Thyroid gland (tissue), 4 donors: ENCODE measurements at regions not wholly inside any gene's neighbourhood (a gene's known extent, or its start where the extent isn't known, plus 50 kb on each side); places are given as distances from the start of the nearest gene placed in this dataset.

Experiments used
- DNase-seq, 2 donors: peaks; one replicate each; pipeline ENCODE4 v3.0.0-alpha.2; 2019
- H3K27ac ChIP-seq, 3 donors: fragments of 200-600 bp; sonication (generic); 1 replicate in 2 of 3; 2 replicates in 1 of 3; pipeline ENCODE4 v1.5.1; 2016 to 2019; ENCODE audit warnings: mild to moderate bottlenecking in 1 of 3, moderate library complexity in 1 of 3
- H3K27me3 ChIP-seq: fragments of 200-600 bp; sonication (generic); one replicate; pipeline ENCODE4 v1.5.1; 2019
- H3K36me3 ChIP-seq, 2 donors: fragments of 200-600 bp; sonication (generic); one replicate each; pipeline ENCODE4 v1.5.1; 2016 to 2019
- H3K4me1 ChIP-seq, 2 donors: fragments of 200-600 bp; sonication (generic); one replicate each; pipeline ENCODE4 v1.5.1; 2017 to 2019
- H3K4me3 ChIP-seq, 3 donors: fragments of 200-600 bp; sonication (generic); replicated peaks in 1 of 3; 1 replicate in 2 of 3; 2 replicates in 1 of 3; pipeline ENCODE4 v1.5.1; 2016; ENCODE audit warnings: mild to moderate bottlenecking in 1 of 3
- H3K9me3 ChIP-seq: fragments of 200-600 bp; sonication (generic); one replicate; pipeline ENCODE4 v1.5.1; 2017
- CTCF ChIP-seq, 6 experiments: fragments of 200-600 bp in 3 of 6; fragments of 450-650 bp in 3 of 6; sonication (generic) in 3 of 6; IDR thresholded peaks; one replicate each; pipeline ENCODE4 v1.5.1; 2016 to 2019; ENCODE audit warnings: antibody characterized with exemption in 6 of 6, mild to moderate bottlenecking in 2 of 6, inconsistent platforms in 1 of 6, moderate library complexity in 1 of 6
- POLR2A ChIP-seq, 2 donors: fragments of 450-650 bp; IDR thresholded peaks; one replicate each; pipeline ENCODE4 v1.6.1; 2017; ENCODE audit warnings: antibody characterized with exemption in 2 of 2, mild to moderate bottlenecking in 2 of 2, moderate library complexity in 1 of 2
- WGBS, 2 donors: methylation state at CpG; one replicate each; pipeline ENCODE4 v1.1.5; 2017; 5-methylcytosine and 5-hydroxymethylcytosine counted together
- intact Hi-C: fragments of 100-400 bp; cut with DNase I; formaldehyde crosslinking; loops from one replicate; pipeline ENCODE4 v1.15.1; 2023

DNA sequence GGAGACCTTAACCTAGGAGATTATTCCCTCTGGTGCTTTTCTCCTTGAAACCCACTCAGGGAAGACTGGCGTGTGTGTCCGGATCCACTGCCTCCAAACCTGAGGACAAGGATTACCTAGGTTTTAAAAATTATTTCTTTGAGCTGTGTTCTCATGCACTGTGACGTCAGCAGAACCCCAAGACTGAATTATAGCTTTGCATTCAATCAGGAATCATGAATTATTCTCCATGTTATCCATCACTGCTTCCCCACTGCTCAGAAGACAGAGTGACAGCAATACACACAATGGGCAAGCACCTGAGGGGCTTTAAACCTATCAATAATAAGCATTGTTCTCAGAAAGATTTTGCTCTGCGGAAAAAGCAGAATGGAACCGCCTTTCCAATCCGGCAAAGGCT is 253.2 kb upstream of the FOXD3 start:
- no peaks in the 10 kb centered on the region for H3K9me3 ChIP-seq
- intact Hi-C loops = no loop called here
- no peaks in the 10 kb centered on the region for H3K27me3 ChIP-seq
- no peak for DNase-seq
- no peaks in the 10 kb centered on the region for H3K36me3 ChIP-seq
- 86 to 90% methylated on average over 6 of the region's 6 CpGs for WGBS, 2 donors
- no peak overlapping the region for H3K27ac ChIP-seq
- TF ChIP-seq CTCF (IDR thresholded peaks at IDR 0.05) = no peak
- no peak for TF ChIP-seq POLR2A (IDR thresholded peaks at IDR 0.05)
- H3K4me3 ChIP-seq = no peak overlapping the region
- H3K4me1 ChIP-seq = peaks cover 0 to 3% of the 10 kb centered on the region in 2 donors

DNA sequence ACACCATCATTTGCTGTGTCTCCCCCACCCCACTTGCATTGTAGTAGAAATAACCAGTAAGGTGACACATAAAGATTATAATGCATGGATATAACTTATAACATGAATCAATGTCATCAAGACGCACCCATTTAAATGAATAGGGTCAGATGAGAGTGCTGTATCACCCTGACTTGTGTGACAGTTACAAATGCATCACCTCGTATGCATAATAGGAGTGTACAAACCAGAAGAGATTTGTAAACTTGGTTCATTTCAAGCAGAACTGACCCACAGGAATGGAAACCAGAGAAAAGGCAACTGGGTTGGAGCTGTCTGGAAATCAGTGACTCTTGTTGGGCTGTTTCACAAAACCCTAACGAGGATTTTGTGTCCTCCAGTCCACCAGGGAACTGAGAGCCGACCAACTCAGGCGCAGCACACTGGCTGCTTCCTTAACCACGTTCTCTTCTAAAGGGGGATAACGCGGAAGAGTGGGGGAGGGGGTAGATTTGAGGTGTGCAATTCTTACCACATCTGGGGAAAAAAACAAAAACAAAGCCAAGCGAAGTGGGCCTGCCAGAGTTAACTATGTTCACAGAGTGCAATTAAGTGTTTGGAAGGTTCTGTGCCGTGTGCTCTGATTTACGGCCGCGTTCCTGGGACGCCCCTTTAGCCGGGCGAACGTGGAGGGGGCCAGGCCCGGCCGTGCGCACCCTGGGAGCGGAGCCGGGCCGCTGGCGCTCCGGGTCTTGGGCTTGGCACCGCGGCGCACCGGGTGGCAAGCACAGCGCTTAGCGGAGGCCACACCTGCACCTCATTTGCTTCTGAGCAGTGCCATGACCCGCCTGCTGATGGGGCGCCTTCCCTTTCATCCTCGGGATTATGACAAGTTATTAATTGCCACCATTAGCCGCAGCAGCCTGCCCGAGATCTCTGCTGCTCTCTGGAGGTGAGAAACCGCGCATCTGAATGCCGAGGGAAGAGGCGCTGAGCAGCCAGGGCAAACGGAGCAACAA is 248.8 kb upstream of the FOXD3 start:
- Histone ChIP-seq H3K27ac (no peak overlapping the region), H3K27me3 (no peaks in the 10 kb centered on the region), H3K36me3 (no peaks in the 10 kb centered on the region), H3K4me3 (peak overlapping the region in 1 of 3 donors; percentile 17), H3K4me1 (peaks cover 0 to 3% of the 10 kb centered on the region in 2 donors), H3K9me3 (no peaks in the 10 kb centered on the region)
- intact Hi-C loops = no loop called here
- peak; percentile 32 to 52 for DNase-seq
- 10 to 12% methylated on average over 39 to 41 of the region's 41 CpGs for WGBS, 2 donors
- TF ChIP-seq CTCF (IDR thresholded peaks at IDR 0.05) (peak in 4 of 6 experiments; percentile 20 to 50 (median 47)), POLR2A (IDR thresholded peaks at IDR 0.05) (no peak)

GRCh38 chr1:63074321-63074720 is 248.0 kb upstream of the FOXD3 start:
- Histone ChIP-seq H3K4me3 (no peak overlapping the region), H3K4me1 (peaks cover 0 to 3% of the 10 kb centered on the region in 2 donors), H3K27me3 (no peaks in the 10 kb centered on the region), H3K9me3 (no peaks in the 10 kb centered on the region), H3K36me3 (no peaks in the 10 kb centered on the region), H3K27ac (no peak overlapping the region)
- no peak for TF ChIP-seq CTCF (IDR thresholded peaks at IDR 0.05)
- no peak for TF ChIP-seq POLR2A (IDR thresholded peaks at IDR 0.05)
- WGBS, 2 donors = 40 to 67% methylated on average over 7 to 15 of the region's 15 CpGs
- peak in 1 of 2 donors; percentile 3 for DNase-seq
- intact Hi-C loops = no loop called here

GRCh38 chr1:63082766-63083165 is 239.6 kb upstream of the FOXD3 start:
- Histone ChIP-seq H3K9me3 (no peaks in the 10 kb centered on the region), H3K36me3 (no peaks in the 10 kb centered on the region), H3K27ac (no peak overlapping the region), H3K4me1 (no peaks in the 10 kb centered on the region), H3K4me3 (no peak overlapping the region), H3K27me3 (no peaks in the 10 kb centered on the region)
- no peak for TF ChIP-seq POLR2A (IDR thresholded peaks at IDR 0.05)
- no peak for TF ChIP-seq CTCF (IDR thresholded peaks at IDR 0.05)
- WGBS, 2 donors = 67 to 74% methylated on average over 3 of the region's 3 CpGs
- intact Hi-C loops = no loop called here
- no peak for DNase-seq

DNA sequence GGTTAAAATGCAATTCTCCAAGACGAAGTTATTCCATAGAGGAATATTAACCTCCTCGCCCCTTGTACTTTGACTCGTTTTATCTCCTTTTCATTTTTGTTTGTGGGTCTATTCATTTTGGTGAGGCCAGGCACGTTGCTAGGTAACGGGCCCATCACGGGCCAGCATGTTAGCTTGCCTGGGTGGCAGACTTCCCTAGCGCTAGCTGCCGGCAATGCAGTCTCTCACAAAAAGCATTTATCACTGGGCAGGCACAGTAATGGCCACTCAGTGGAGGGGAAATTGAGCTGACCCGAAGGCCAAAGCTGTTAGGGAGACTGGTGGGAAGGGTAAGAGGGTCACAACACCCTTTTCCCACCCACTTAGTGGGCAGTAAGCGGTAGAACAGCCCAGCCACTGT is 234.4 kb upstream of the FOXD3 start:
- no peaks in the 10 kb centered on the region for H3K4me1 ChIP-seq
- 59 to 62% methylated on average over 10 of the region's 10 CpGs for WGBS, 2 donors
- no peak overlapping the region for H3K27ac ChIP-seq
- H3K36me3 ChIP-seq = no peaks in the 10 kb centered on the region
- TF ChIP-seq POLR2A (IDR thresholded peaks at IDR 0.05) = no peak
- no peak for DNase-seq
- intact Hi-C loops = no loop called here
- H3K4me3 ChIP-seq = no peak overlapping the region
- H3K9me3 ChIP-seq = no peaks in the 10 kb centered on the region
- no peaks in the 10 kb centered on the region for H3K27me3 ChIP-seq
